Inflammatory macrophage (primary cell): ENCODE measurements at regions not wholly inside any gene's neighbourhood (a gene's known extent, or its start where the extent isn't known, plus 50 kb on each side); places are given as distances from the start of the nearest gene placed in this dataset.

Source experiments
- DNase-seq, 2 donors: peaks; one replicate each; pipeline ENCODE4 v3.0.0-alpha.2; 2020 to 2022

- no peak for DNase-seq
These were observed 329.9 kb upstream of the SLCO3A1 start for GRCh38 chr15:91523596-91523995.

- no peak for DNase-seq
These were observed 329.0 kb upstream of the SLCO3A1 start for GRCh38 chr15:91524534-91524933.

DNA sequence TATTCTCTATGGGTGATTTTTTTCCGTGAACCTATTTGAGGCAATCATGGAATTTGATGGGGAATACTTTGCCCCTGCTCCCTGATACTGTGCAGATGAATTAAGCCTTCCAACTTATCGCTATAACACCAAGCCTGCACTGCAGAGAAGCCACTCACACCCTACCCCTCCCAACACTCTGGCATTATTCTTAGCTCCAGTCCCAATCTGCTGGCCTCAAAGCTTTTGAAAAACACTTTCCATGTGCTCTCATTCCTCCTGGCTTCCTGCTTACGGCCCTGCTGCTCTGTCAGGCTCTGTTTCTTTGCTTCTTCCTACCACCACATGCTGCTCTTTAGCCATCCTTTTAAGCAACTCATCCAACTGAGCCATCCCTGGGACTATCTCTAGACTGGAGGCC lies 327.8 kb upstream of the SLCO3A1 start:
- no peak for DNase-seq

DNA sequence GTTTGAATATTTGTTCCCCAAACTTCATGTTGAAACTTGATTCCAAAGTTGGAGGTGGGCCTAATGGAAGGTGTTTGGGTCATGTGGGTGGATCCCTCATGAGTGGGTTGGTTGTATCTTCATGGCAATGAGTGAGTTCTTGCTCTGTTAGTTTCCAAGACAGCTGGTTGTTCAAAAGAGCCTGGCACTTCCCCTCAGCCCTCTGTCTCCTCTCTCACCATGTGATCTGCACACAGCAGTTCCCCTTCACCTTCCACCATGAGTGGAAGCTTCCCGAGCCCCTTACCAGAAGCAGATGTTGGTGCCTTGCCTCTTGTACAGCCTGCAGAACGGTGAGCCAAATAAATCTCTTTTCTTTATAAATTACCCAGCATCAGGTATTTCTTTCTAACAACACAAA lies 327.1 kb upstream of the SLCO3A1 start:
- DNase-seq, result peak in 1 of 2 donors; percentile 4

- DNase-seq, result no peak
These were observed 324.7 kb upstream of the SLCO3A1 start for GRCh38 chr15:91528801-91529200.

- DNase-seq, result no peak
These were observed 324.0 kb upstream of the SLCO3A1 start for GRCh38 chr15:91529534-91529933.

- no peak for DNase-seq
These were observed 323.2 kb upstream of the SLCO3A1 start for GRCh38 chr15:91530279-91530678.

- no peak for DNase-seq
These were observed 322.4 kb upstream of the SLCO3A1 start for GRCh38 chr15:91530956-91531582.

GRCh38 chr15:91534235-91534634 lies 319.3 kb upstream of the SLCO3A1 start:
- DNase-seq, result no peak

DNA sequence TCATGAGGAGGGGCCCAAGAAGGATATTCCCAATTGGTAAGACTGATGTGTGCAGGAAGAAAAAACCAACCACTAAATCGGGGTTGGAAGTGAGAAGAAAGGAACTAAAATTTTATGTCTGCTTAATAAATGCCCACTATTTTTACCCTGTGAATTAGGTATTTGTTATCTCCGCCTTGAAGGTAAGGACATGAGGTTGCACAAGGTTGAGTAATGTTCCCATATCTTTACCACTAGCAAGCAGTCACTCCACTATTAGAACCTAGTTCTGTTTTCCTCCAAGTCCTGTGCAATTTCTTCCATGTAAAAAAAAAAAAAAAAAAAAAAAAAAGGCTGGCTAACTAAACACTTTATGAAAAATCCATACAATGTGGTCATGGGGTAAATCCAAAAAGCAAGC lies 318.5 kb upstream of the SLCO3A1 start:
- DNase-seq, result no peak

- no peak for DNase-seq
These were observed 317.5 kb upstream of the SLCO3A1 start for GRCh38 chr15:91535856-91536500.

DNA sequence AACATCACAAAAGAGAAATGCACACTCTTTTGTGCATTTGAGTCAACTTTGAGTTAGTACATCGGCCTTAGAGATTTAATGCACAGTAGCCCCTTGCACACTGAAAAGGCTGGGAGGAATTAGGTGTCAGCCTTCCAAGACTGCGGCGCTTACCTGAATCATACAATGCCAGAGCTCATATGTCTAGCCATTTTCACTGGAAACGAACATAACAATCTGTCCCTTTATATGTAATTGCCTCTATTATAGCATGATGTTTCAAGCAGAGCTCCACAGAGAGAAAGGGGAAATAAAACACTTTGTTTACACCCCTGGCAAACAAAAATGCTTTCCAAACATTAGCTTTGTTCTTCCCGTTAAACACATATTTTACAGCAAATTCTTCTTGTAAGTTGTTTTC lies 315.7 kb upstream of the SLCO3A1 start:
- no peak for DNase-seq

DNA sequence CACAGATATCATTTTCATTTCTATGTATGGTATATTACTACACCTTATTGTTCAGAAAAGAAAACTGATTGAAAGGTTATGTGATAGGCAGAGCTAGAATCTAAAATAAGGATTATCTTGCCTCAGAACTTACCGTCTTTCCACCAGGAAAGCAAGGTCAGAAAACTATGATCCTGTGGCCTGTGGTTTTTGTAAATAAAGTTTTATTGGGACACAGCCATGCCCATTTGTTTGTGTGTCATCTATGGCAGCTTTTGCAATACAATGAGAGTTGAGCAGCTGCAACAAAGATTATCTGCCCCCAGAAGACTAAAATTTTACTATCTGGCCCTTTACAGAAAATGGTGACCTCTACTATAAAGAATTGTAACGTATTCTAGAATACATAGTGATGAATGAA lies 314.7 kb upstream of the SLCO3A1 start:
- no peak for DNase-seq

GRCh38 chr15:91541286-91541685 lies 312.2 kb upstream of the SLCO3A1 start:
- no peak for DNase-seq

- no peak for DNase-seq
These were observed 311.3 kb upstream of the SLCO3A1 start for GRCh38 chr15:91542226-91542625.

DNA sequence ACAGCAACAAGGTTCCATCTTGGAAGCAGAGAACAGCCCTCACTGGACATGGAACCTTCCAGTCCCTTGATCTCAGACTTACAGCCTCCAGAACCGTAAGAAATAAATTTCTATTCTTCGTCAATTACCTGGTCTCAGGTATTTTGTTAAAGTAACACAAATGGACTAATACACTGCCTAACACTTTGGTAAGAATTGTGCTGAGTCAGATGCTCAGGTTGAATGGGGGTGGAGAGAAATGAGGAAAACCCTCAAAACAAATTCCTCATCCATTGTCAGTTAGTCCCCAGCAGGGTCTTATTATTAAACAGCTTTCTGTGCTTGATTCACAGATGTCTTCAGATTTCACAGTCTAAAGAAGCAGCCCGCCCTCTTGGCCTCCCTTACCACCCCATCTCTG lies 306.2 kb upstream of the SLCO3A1 start:
- no peak for DNase-seq

- DNase-seq, result no peak
These were observed 305.0 kb upstream of the SLCO3A1 start for GRCh38 chr15:91548549-91548948.

DNA sequence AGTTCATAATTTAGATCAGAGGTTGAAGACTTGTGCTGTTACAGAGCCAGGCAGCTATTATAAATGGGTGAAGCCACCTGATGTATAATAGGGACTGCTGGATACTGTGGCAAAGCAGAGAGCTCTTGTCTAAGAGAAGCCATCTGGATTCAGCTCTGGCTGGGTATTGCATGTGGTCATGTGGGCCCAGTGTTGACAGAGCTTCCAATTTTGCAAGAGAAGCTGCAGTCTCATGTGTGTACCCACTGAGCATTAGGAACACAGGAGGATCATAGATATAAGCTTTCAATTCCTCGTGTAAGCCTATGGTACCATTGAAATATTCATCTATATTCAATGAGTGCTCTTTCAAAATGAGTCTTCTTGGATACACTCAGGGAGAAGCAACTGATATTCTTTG lies 303.9 kb upstream of the SLCO3A1 start:
- peak; percentile 68 to 79 for DNase-seq

DNA sequence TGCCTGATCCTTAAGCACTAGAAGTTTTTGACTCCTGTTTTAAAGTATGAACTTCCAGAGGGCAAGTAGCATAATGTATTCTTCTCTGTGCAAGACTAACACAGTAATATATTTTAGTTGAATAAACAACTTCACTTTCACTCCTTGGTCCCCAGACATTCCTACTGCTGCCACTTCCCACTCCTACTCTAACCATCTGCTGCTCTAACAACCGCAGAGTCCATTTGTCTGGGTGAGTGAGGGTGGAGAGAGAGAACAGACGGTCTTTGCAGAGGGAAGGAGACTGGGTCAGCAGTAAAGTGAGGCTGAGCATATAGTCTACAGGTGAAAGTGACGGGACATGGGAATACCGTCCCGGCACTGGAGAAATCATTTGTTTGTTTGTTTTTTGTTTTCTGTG lies 301.0 kb upstream of the SLCO3A1 start:
- DNase-seq, result no peak

- no peak for DNase-seq
These were observed 300.2 kb upstream of the SLCO3A1 start for GRCh38 chr15:91553196-91553854.

DNA sequence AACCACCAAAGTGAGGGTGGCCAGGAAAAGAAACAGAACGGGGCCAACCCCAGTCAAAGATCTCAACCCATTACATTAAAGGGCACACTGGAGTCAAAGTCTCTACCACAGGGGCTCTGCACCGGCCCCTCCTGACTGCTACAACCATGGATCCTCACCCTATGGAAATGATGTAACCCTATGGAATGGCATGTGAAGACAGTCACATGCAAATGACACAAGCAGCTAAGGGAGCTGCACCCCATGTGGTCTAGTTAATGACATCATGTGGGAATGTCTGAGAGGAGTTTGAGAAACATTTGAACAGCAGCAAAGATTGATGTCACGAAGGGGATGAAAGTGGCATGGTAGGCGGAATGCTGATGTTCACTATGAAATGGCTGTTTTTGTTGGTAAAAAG lies 298.2 kb upstream of the SLCO3A1 start:
- peak; percentile 13 to 42 for DNase-seq

DNA sequence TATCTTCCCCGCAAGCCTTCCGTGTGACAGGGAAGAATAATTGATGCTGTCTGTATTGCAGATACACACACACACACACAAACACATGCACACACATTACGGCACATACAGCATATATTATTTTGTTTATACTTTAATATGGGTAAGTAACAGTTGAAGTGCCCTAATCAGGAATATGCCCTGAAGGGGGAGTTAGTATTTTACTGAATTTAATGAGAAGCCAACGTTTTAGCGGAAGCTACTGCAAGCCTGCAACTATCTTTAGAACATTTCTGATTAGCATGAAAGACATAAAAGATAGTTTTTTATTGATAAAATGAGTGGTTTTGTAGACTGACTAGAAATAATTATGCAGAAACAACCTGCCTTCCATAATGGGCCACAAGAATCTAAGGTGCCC lies 296.6 kb upstream of the SLCO3A1 start:
- no peak for DNase-seq

DNA sequence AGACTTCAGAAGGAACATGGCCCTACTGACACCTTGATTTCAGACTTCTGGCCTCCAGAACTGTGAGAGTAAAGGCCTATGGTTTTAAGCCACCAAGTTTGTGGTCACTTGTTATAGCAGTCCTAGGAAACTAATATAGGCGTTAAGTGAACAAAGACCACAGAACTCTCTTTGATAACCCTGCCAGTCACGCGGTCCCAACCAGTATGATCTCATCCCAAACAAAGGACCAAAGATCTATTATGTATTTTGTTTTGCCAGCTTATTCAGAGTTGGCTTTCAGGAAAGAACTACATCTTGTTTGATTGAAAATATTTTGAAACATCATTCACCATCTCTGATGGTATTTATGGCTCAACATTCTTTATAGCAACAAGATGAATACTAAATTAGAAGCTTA lies 294.4 kb upstream of the SLCO3A1 start:
- DNase-seq, result no peak

GRCh38 chr15:91561371-91562100 lies 292.0 kb upstream of the SLCO3A1 start:
- DNase-seq, result no peak
